ENCODE measurements at regions not wholly inside any gene's neighbourhood (a gene's known extent, or its start where the extent isn't known, plus 50 kb on each side); places are given as distances from the start of the nearest gene placed in this dataset.

DNA sequence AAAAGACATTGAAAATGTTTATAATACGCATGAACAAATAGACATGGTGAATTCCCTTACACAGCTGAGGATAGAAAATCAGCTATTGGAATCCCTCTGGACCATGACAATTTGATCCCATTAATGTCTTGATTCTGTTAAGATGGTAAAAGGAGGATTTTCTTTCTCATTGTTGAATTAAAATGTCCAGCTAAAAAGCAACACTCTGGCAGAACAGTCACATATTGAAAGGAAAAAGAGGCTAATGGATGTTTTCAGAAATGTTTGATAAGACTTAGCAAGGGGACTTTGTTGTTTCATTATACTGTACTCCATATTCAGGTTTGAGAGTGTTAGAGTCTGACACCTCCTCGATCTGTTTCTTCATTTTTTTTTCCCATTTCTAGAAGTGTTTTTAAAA, 296.0 kb downstream of the OLFM4 start:
- Histone ChIP-seq H3K9me3 (no peaks in the 10 kb centered on the region), H3K4me3 (no peak overlapping the region), H3K27me3 (no peaks in the 10 kb centered on the region), H3K27ac (no peak overlapping the region), H3K36me3 (no peaks in the 10 kb centered on the region), H3K4me1 (ENCODE audit: insufficient read depth) (no peaks in the 10 kb centered on the region)
- 45 to 66% (median 62%) methylated on average over 2 of the region's 2 CpGs for WGBS, 3 donors
- TF ChIP-seq, protein P1, sequence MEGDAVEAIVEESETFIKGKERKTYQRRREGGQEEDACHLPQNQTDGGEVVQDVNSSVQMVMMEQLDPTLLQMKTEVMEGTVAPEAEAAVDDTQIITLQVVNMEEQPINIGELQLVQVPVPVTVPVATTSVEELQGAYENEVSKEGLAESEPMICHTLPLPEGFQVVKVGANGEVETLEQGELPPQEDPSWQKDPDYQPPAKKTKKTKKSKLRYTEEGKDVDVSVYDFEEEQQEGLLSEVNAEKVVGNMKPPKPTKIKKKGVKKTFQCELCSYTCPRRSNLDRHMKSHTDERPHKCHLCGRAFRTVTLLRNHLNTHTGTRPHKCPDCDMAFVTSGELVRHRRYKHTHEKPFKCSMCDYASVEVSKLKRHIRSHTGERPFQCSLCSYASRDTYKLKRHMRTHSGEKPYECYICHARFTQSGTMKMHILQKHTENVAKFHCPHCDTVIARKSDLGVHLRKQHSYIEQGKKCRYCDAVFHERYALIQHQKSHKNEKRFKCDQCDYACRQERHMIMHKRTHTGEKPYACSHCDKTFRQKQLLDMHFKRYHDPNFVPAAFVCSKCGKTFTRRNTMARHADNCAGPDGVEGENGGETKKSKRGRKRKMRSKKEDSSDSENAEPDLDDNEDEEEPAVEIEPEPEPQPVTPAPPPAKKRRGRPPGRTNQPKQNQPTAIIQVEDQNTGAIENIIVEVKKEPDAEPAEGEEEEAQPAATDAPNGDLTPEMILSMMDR (IDR thresholded peaks at IDR 0.05) = no peak
- no peak for TF ChIP-seq EP300 (IDR thresholded peaks at IDR 0.05)
- TF ChIP-seq POLR2A (IDR thresholded peaks at IDR 0.05) = no peak
- no peak for DNase-seq
- intact Hi-C loops (cut with DNase I) = no loop called here

DNA sequence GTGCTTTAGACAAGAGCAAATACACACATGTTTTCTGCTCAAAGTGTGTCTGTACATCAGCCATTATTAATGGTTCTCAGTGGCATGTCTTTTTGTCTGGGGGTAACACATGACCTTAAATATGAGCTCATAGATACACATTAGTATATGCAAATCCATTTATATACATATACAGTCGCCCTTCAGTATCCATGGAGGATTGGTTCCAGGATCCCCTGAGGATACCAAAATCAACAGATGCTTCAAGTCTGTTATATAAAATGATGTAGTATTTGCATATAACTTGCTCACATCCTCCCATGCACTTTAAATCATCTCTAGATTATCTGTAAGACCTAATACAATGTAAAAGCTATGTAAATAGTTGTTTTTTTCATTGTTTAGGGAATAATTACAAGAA, 298.1 kb downstream of the OLFM4 start:
- Histone ChIP-seq H3K9me3 (no peaks in the 10 kb centered on the region), H3K36me3 (no peaks in the 10 kb centered on the region), H3K27me3 (no peaks in the 10 kb centered on the region), H3K27ac (no peak overlapping the region), H3K4me3 (no peak overlapping the region), H3K4me1 (ENCODE audit: insufficient read depth) (no peaks in the 10 kb centered on the region)
- 59 to 65% (median 65%) methylated on average over 1 of the region's 1 CpG for WGBS, 3 donors
- DNase-seq = no peak
- intact Hi-C loops (cut with DNase I) = no loop called here
- TF ChIP-seq, protein P1 (IDR thresholded peaks at IDR 0.05) = no peak
- no peak for TF ChIP-seq POLR2A (IDR thresholded peaks at IDR 0.05)
- TF ChIP-seq EP300 (IDR thresholded peaks at IDR 0.05) = no peak

DNA sequence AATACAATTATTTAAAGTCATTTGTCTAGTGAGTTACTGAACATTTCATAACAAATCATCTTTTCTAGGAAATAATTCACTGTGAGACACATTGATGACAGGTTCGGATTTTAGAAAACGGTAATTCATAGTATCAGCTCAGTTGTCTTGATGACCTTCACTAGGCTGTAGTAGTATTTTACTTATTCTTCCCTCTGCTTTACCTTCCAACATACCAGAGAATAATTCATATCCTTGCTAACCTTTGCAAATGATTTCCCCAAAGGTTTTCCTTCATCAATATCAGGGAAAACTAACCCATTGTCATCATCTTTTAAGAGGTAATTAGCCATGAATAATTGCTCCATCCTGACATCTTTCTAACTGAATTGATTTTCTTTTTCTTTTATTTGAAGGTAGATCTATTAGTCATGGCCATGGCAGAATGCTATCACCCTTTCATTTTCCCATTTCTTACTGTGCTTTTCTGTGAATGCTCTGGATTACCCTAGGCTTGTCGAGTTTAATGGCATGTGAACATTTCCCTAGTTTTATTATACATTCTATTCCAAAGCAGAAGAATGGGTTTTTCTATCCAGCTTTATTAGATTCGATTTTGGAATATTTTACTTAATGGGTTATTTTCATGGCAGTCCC, 299.2 kb downstream of the OLFM4 start:
- intact Hi-C loops (cut with DNase I) = no loop called here
- no peaks in the 10 kb centered on the region for H3K27me3 ChIP-seq
- H3K9me3 ChIP-seq = no peaks in the 10 kb centered on the region
- no peak for TF ChIP-seq POLR2A (IDR thresholded peaks at IDR 0.05)
- TF ChIP-seq, protein P1 (IDR thresholded peaks at IDR 0.05) = no peak
- TF ChIP-seq EP300 (IDR thresholded peaks at IDR 0.05) = no peak
- H3K4me3 ChIP-seq = no peak overlapping the region
- no peak overlapping the region for H3K27ac ChIP-seq
- no peaks in the 10 kb centered on the region for H3K36me3 ChIP-seq
- 68 to 82% (median 71%) methylated on average over 4 of the region's 4 CpGs for WGBS, 3 donors
- H3K4me1 ChIP-seq (ENCODE audit: insufficient read depth) = no peaks in the 10 kb centered on the region
- no peak for DNase-seq

DNA sequence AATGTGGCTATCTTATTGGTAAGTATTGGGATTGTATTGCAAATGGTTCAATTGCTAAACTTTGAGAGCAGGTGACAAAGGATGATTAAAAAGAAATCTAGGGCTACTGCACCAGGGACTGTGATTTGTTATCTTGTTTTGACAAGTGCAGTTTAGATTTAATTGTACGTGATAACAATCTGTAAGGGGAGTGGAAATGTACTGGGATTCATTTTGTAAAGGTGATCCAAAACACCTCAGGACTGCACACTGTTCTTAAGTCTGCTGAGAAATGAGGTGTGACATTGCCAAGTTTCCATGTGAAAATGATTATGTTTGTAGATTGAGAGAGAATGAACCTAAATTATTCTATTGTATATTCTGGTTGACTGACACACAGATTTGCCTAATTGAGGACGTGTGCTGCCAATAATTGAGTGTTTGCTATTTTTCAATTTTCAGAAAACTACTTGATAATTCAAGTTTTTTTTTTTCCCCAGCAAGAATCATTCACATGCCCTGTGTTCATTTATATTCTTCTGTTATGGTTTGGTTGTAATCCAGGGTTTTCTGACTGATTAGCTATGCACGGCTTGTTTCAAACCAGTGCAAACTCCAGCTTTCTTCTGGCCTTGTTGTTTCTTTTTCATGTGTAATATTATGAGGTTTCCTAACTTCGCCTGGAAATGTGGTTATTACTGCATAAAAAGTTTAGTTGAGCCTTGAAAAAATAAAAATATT, 308.0 kb downstream of the OLFM4 start:
- intact Hi-C loops (cut with DNase I) = no loop called here
- WGBS, 3 donors = 19 to 38% (median 19%) methylated on average over 4 of the region's 4 CpGs
- Histone ChIP-seq H3K4me1 (ENCODE audit: insufficient read depth) (no peaks in the 10 kb centered on the region), H3K27me3 (no peaks in the 10 kb centered on the region), H3K4me3 (no peak overlapping the region), H3K36me3 (no peaks in the 10 kb centered on the region), H3K27ac (no peak overlapping the region), H3K9me3 (no peaks in the 10 kb centered on the region)
- DNase-seq = no peak
- TF ChIP-seq EP300 (IDR thresholded peaks at IDR 0.05) (no peak), POLR2A (IDR thresholded peaks at IDR 0.05) (no peak)
- TF ChIP-seq, protein P1 (IDR thresholded peaks at IDR 0.05) = no peak

Measured in ovary (tissue), 7 donors.